ENCODE measurements at regions not wholly inside any gene's neighbourhood (a gene's known extent, or its start where the extent isn't known, plus 50 kb on each side); places are given as distances from the start of the nearest gene placed in this dataset.

DNA sequence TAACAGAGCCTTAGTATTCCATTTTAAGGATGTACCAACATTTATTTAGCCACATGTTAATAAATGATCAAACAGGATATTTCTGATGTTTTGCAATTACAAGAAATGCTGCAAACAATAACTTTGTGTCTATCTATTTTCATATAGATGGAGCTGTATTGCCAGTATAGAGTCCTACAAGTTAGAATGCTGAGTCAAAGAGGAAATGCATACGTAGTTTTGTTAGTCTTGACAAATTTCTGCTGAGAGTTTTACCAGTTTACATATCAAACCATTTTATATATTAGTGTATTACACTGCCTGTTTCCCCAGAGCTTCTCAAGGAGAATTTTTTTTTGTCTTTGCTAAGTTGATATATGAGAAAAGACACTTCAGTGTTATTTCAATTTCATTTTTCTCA, 541.7 kb downstream of the SLC16A7 start:
- TF ChIP-seq EZH2phosphoT487 (conservative IDR thresholded peaks at IDR 0.05; ENCODE audit: low read length), result no peak
- TF ChIP-seq, protein P1, sequence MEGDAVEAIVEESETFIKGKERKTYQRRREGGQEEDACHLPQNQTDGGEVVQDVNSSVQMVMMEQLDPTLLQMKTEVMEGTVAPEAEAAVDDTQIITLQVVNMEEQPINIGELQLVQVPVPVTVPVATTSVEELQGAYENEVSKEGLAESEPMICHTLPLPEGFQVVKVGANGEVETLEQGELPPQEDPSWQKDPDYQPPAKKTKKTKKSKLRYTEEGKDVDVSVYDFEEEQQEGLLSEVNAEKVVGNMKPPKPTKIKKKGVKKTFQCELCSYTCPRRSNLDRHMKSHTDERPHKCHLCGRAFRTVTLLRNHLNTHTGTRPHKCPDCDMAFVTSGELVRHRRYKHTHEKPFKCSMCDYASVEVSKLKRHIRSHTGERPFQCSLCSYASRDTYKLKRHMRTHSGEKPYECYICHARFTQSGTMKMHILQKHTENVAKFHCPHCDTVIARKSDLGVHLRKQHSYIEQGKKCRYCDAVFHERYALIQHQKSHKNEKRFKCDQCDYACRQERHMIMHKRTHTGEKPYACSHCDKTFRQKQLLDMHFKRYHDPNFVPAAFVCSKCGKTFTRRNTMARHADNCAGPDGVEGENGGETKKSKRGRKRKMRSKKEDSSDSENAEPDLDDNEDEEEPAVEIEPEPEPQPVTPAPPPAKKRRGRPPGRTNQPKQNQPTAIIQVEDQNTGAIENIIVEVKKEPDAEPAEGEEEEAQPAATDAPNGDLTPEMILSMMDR (IDR thresholded peaks at IDR 0.05; ENCODE audit: insufficient read depth, low read length, poor library complexity, severe bottlenecking), result no peak
